Mesenchymal stem cell (in vitro differentiated cells and primary cell): ENCODE measurements at regions not wholly inside any gene's neighbourhood (a gene's known extent, or its start where the extent isn't known, plus 50 kb on each side); places are given as distances from the start of the nearest gene placed in this dataset.

Experiments
- DNase-seq: peaks from one replicate; pipeline ENCODE4 v3.0.0-alpha.2; 2013
- H2AFZ ChIP-seq: one replicate; pipeline ENCODE4 v1.6.1; 2013; ENCODE audit warnings: low read depth, mild to moderate bottlenecking, control low read depth, inconsistent platforms, low read length, moderate library complexity
- H2AK5ac ChIP-seq: 2 replicates; pipeline ENCODE4 v1.6.1; 2013; ENCODE audit warnings: low read length, moderate library complexity, mild to moderate bottlenecking, inconsistent platforms; ENCODE audit not compliant: severe bottlenecking
- H2BK120ac ChIP-seq: one replicate; pipeline ENCODE4 v1.6.1; 2013; ENCODE audit warnings: low read depth, mild to moderate bottlenecking, inconsistent platforms, low read length, moderate library complexity
- H2BK12ac ChIP-seq, 2 experiments: one replicate each; pipeline ENCODE4 v1.6.1; 2013; ENCODE audit warnings: inconsistent platforms in 2 of 2, low read length in 2 of 2, mild to moderate bottlenecking in 2 of 2, moderate library complexity in 2 of 2, control low read depth in 1 of 2
- H2BK15ac ChIP-seq: one replicate; pipeline ENCODE4 v1.6.1; 2013; ENCODE audit warnings: mild to moderate bottlenecking, low read depth, inconsistent platforms; ENCODE audit not compliant: poor library complexity, severe bottlenecking
- H2BK5ac ChIP-seq: 2 replicates; pipeline ENCODE4 v1.6.1; 2013; ENCODE audit warnings: low read depth, mild to moderate bottlenecking, low read length, control low read depth, inconsistent platforms; ENCODE audit not compliant: poor library complexity, severe bottlenecking
- H3K14ac ChIP-seq, 2 experiments: one replicate each; pipeline ENCODE4 v1.6.1; 2013; ENCODE audit warnings: inconsistent platforms in 2 of 2, low read length in 2 of 2, control low read depth in 1 of 2, mild to moderate bottlenecking in 1 of 2, moderate library complexity in 1 of 2
- H3K18ac ChIP-seq, 2 experiments: one replicate each; pipeline ENCODE4 v1.6.1; 2013; ENCODE audit warnings: inconsistent platforms in 2 of 2, low read length in 2 of 2, control low read depth in 1 of 2, low read depth in 1 of 2, mild to moderate bottlenecking in 1 of 2
- H3K23ac ChIP-seq, 2 experiments: one replicate each; pipeline ENCODE4 v1.6.1; 2013; ENCODE audit warnings: inconsistent platforms in 2 of 2, low read length in 2 of 2, mild to moderate bottlenecking in 2 of 2, moderate library complexity in 2 of 2, control low read depth in 1 of 2
- H3K27ac ChIP-seq: 2 replicates; pipeline ENCODE4 v1.5.1; 2013; ENCODE audit warnings: mild to moderate bottlenecking, moderate library complexity, low read length, control low read depth, inconsistent platforms; ENCODE audit not compliant: poor library complexity, severe bottlenecking
- H3K27me3 ChIP-seq, 2 experiments: 2 replicates each; pipeline versions ENCODE4 v1.6.1 to v1.7.0; 2013; ENCODE audit warnings: low read length in 2 of 2, mild to moderate bottlenecking in 2 of 2, moderate library complexity in 2 of 2, control low read depth in 1 of 2, inconsistent platforms in 1 of 2; ENCODE audit not compliant: control insufficient read depth in 1 of 2, insufficient read depth in 1 of 2
- H3K36me3 ChIP-seq, 2 experiments: 2 replicates each; pipeline versions ENCODE4 v1.6.1 to v1.7.0; 2013; ENCODE audit warnings: low read length in 2 of 2, control low read depth in 1 of 2, inconsistent platforms in 1 of 2, low read depth in 1 of 2, mild to moderate bottlenecking in 1 of 2; ENCODE audit not compliant: insufficient read depth in 2 of 2, control insufficient read depth in 1 of 2
- H3K4ac ChIP-seq, 2 experiments: one replicate each; pipeline ENCODE4 v1.6.1; 2013; ENCODE audit warnings: inconsistent platforms in 2 of 2, low read length in 2 of 2, mild to moderate bottlenecking in 2 of 2, moderate library complexity in 2 of 2, control low read depth in 1 of 2, low read depth in 1 of 2
- H3K4me1 ChIP-seq: 2 replicates; pipeline ENCODE4 v1.6.1; 2013; ENCODE audit warnings: low read depth, low read length, control low read depth; ENCODE audit not compliant: control insufficient read depth, insufficient read depth
- H3K4me2 ChIP-seq: 2 replicates; pipeline ENCODE4 v1.6.1; 2013; ENCODE audit warnings: low read length, mild to moderate bottlenecking, inconsistent platforms; ENCODE audit not compliant: poor library complexity, severe bottlenecking
- H3K4me3 ChIP-seq, 2 experiments: 2 replicates each; pipeline versions ENCODE4 v1.5.1 to v1.7.0; 2013; ENCODE audit warnings: low read length in 2 of 2, mild to moderate bottlenecking in 2 of 2, control low read depth in 1 of 2, low read depth in 1 of 2; ENCODE audit not compliant: insufficient read depth in 1 of 2
- H3K79me1 ChIP-seq: replicated peaks from 2 replicates; pipeline ENCODE4 v1.6.1; 2013; ENCODE audit warnings: mild to moderate bottlenecking, control low read depth, low read length, inconsistent platforms; ENCODE audit not compliant: poor library complexity, severe bottlenecking
- H3K9ac ChIP-seq: 2 replicates; pipeline ENCODE4 v1.7.0; 2013; ENCODE audit warnings: mild to moderate bottlenecking, low read length, moderate library complexity
- H3K9me3 ChIP-seq: 2 replicates; pipeline ENCODE4 v1.7.0; 2013; ENCODE audit warnings: mild to moderate bottlenecking, low read length; ENCODE audit not compliant: control insufficient read depth
- H4K8ac ChIP-seq: one replicate; pipeline ENCODE4 v1.6.1; 2013; ENCODE audit warnings: inconsistent platforms, mild to moderate bottlenecking, low read length, moderate library complexity
- H4K91ac ChIP-seq: one replicate; pipeline ENCODE4 v1.6.1; 2013; ENCODE audit warnings: mild to moderate bottlenecking, low read length, inconsistent platforms
- WGBS: methylation state at CpG from one replicate; pipeline ENCODE4 v1.1.7; 2013; ENCODE audit warnings: mixed read lengths; 5-methylcytosine and 5-hydroxymethylcytosine counted together

- Histone ChIP-seq H3K9ac (no peak overlapping the region), H3K4me2 (no peak overlapping the region), H3K9me3 (peaks cover 17% of the 10 kb centered on the region), H3K4me3 (no peak overlapping the region), H2AK5ac (no peak overlapping the region), H3K36me3 (no peaks in the 10 kb centered on the region), H2BK15ac (no peak overlapping the region), H2BK120ac (no peak overlapping the region), H3K4me1 (no peaks in the 10 kb centered on the region), H3K14ac (no peak overlapping the region), H2AFZ (no peak overlapping the region), H3K27ac (no peak overlapping the region), H2BK12ac (no peak overlapping the region), H3K23ac (no peak overlapping the region), H2BK5ac (no peak overlapping the region), H3K4ac (no peak overlapping the region), H3K18ac (no peak overlapping the region), H4K91ac (no peak overlapping the region), H4K8ac (no peak overlapping the region), H3K79me1 (no peaks in the 10 kb centered on the region), H3K27me3 (no peaks in the 10 kb centered on the region)
- 80% methylated on average over 2 of the region's 2 CpGs for WGBS
- no peak for DNase-seq
Observed at GRCh38 chr16:62445909-62446308, 409.7 kb upstream of the CDH8 start.

- H3K27me3 ChIP-seq, result no peaks in the 10 kb centered on the region
- H3K27ac ChIP-seq, result no peak overlapping the region
- no peak overlapping the region for H2BK15ac ChIP-seq
- no peak overlapping the region for H2AFZ ChIP-seq
- no peak overlapping the region for H2BK5ac ChIP-seq
- H3K4me2 ChIP-seq, result no peak overlapping the region
- no peak overlapping the region for H2AK5ac ChIP-seq
- H4K91ac ChIP-seq, result no peak overlapping the region
- no peak overlapping the region for H3K4ac ChIP-seq
- H3K9me3 ChIP-seq, result peaks cover 5% of the 10 kb centered on the region
- no peak overlapping the region for H2BK12ac ChIP-seq
- no peak overlapping the region for H3K14ac ChIP-seq
- 90% methylated on average over 2 of the region's 4 CpGs for WGBS
- no peak overlapping the region for H4K8ac ChIP-seq
- H2BK120ac ChIP-seq, result no peak overlapping the region
- H3K23ac ChIP-seq, result no peak overlapping the region
- H3K36me3 ChIP-seq, result no peaks in the 10 kb centered on the region
- no peak overlapping the region for H3K18ac ChIP-seq
- no peaks in the 10 kb centered on the region for H3K79me1 ChIP-seq
- no peak overlapping the region for H3K4me3 ChIP-seq
- H3K4me1 ChIP-seq, result no peaks in the 10 kb centered on the region
- H3K9ac ChIP-seq, result no peak overlapping the region
- DNase-seq, result no peak
Observed at GRCh38 chr16:62424206-62424605, 388.0 kb upstream of the CDH8 start.

GRCh38 chr16:62408760-62409159 is 372.5 kb upstream of the CDH8 start:
- Histone ChIP-seq H3K4ac (no peak overlapping the region), H3K27me3 (no peaks in the 10 kb centered on the region), H2AK5ac (no peak overlapping the region), H3K18ac (no peak overlapping the region), H3K79me1 (no peaks in the 10 kb centered on the region), H2AFZ (no peak overlapping the region), H2BK15ac (no peak overlapping the region), H3K14ac (peak overlapping the region in 1 of 2 experiments; percentile 81), H3K4me3 (no peak overlapping the region), H3K23ac (no peak overlapping the region), H3K27ac (no peak overlapping the region), H2BK5ac (no peak overlapping the region), H3K4me2 (no peak overlapping the region), H3K9ac (no peak overlapping the region), H3K4me1 (no peaks in the 10 kb centered on the region), H2BK12ac (no peak overlapping the region), H3K36me3 (no peaks in the 10 kb centered on the region), H2BK120ac (no peak overlapping the region), H4K91ac (no peak overlapping the region), H3K9me3 (peaks cover 20% of the 10 kb centered on the region), H4K8ac (peak overlapping the region; percentile 76)
- 51% methylated on average over 19 of the region's 23 CpGs for WGBS
- DNase-seq, result no peak

GRCh38 chr16:62406387-62406786 is 370.1 kb upstream of the CDH8 start:
- Histone ChIP-seq H3K9ac (no peak overlapping the region), H3K79me1 (no peaks in the 10 kb centered on the region), H3K4me1 (no peaks in the 10 kb centered on the region), H3K4ac (no peak overlapping the region), H4K91ac (no peak overlapping the region), H3K9me3 (peaks cover 8% of the 10 kb centered on the region), H3K27ac (no peak overlapping the region), H3K14ac (no peak overlapping the region), H2AK5ac (no peak overlapping the region), H2BK120ac (no peak overlapping the region), H2BK15ac (no peak overlapping the region), H3K36me3 (no peaks in the 10 kb centered on the region), H3K27me3 (no peaks in the 10 kb centered on the region), H2BK12ac (no peak overlapping the region), H3K4me3 (no peak overlapping the region), H3K18ac (no peak overlapping the region), H3K4me2 (no peak overlapping the region), H2AFZ (no peak overlapping the region), H4K8ac (no peak overlapping the region), H3K23ac (no peak overlapping the region), H2BK5ac (no peak overlapping the region)
- DNase-seq, result no peak
